SU-DHL-6 (cell line): ENCODE measurements at regions not wholly inside any gene's neighbourhood (a gene's known extent, or its start where the extent isn't known, plus 50 kb on each side); places are given as distances from the start of the nearest gene placed in this dataset.

Experiments used
- H2AFZ ChIP-seq: fragments of 200-600 bp; sonication (generic); 2 replicates; pipeline ENCODE4 v1.6.1; 2014; ENCODE audit warnings: low read depth, mild to moderate bottlenecking, moderate library complexity, mixed read lengths, antibody characterized with exemption, low read length; ENCODE audit not compliant: severe bottlenecking
- H3F3A ChIP-seq: fragments of 200-600 bp; shearing (Covaris generic); 2 replicates; pipeline ENCODE4 v1.6.0; 2016; ENCODE audit warnings: antibody characterized with exemption, mild to moderate bottlenecking; ENCODE audit not compliant: insufficient read depth
- H3K27ac ChIP-seq: fragments of 200-600 bp; sonication (generic); 2 replicates; pipeline ENCODE4 v1.5.1; 2016; ENCODE audit warnings: low read depth, mild to moderate bottlenecking, low read length, moderate library complexity, mixed read lengths
- H3K27me3 ChIP-seq: fragments of 200-600 bp; sonication (generic), shearing (Covaris generic); 2 replicates; pipeline ENCODE4 v1.6.0; 2014; ENCODE audit warnings: mild to moderate bottlenecking, low read length
- H3K36me3 ChIP-seq: fragments of 200-600 bp; sonication (generic); 2 replicates; pipeline ENCODE4 v1.6.1; 2014; ENCODE audit warnings: mild to moderate bottlenecking, low read length, mixed read lengths
- H3K4me2 ChIP-seq: fragments of 300-600, 200-600 bp; shearing (Covaris generic), sonication (generic); 2 replicates; pipeline ENCODE4 v1.6.0; 2014; ENCODE audit warnings: low read length, low read depth, mild to moderate bottlenecking; ENCODE audit not compliant: poor library complexity, severe bottlenecking
- H3K4me3 ChIP-seq: fragments of 200-600 bp; sonication (generic); 2 replicates; pipeline ENCODE4 v1.5.1; 2014; ENCODE audit warnings: antibody characterized with exemption, low read length, mild to moderate bottlenecking, mixed read lengths; ENCODE audit not compliant: insufficient read depth, poor library complexity, severe bottlenecking
- H3K79me2 ChIP-seq: fragments of 200-600 bp; sonication (generic); 2 replicates; pipeline ENCODE4 v1.6.1; 2014; ENCODE audit warnings: mild to moderate bottlenecking, low read length, moderate library complexity; ENCODE audit not compliant: insufficient read depth
- H3K9ac ChIP-seq: fragments of 200-600 bp; sonication (generic); 2 replicates; pipeline ENCODE4 v1.7.0; 2014; ENCODE audit warnings: mild to moderate bottlenecking, low read length
- H3K9me2 ChIP-seq: fragments of 200-600 bp; sonication (generic); replicated peaks from 2 replicates; pipeline ENCODE4 v1.6.1; 2014; ENCODE audit warnings: low read length; ENCODE audit not compliant: insufficient read depth
- H3K9me3 ChIP-seq: fragments of 200-600 bp; sonication (generic); 2 replicates; pipeline ENCODE4 v1.6.1; 2014; ENCODE audit warnings: low read length, mixed read lengths; ENCODE audit not compliant: insufficient read depth
- H4K20me1 ChIP-seq: fragments of 200-600 bp; sonication (generic); 2 replicates; pipeline ENCODE4 v1.6.1; 2014; ENCODE audit warnings: low read depth, mild to moderate bottlenecking, antibody characterized with exemption, low read length, moderate library complexity, mixed read lengths
- CTCF ChIP-seq: fragments of 200-600 bp; sonication (generic); IDR thresholded peaks from one replicate; pipeline ENCODE4 v1.5.1; 2017; ENCODE audit warnings: antibody characterized with exemption, mild to moderate bottlenecking, low read length, moderate library complexity; ENCODE audit not compliant: insufficient read depth, poor library complexity, severe bottlenecking
- EZH2phosphoT487 ChIP-seq: fragments of 200-600 bp; sonication (generic), shearing (Covaris generic); conservative IDR thresholded peaks from 2 replicates; pipeline ENCODE4 v1.6.1; 2018; ENCODE audit warnings: mild to moderate bottlenecking, antibody characterized with exemption, low read length, moderate library complexity, mixed read lengths

- H3K4me3 ChIP-seq, result no peak overlapping the region
- TF ChIP-seq CTCF (no peak), EZH2phosphoT487 (no peak)
Observed at GRCh38 chr9:16172796-16173195, 620.0 kb downstream of the CCDC171 start.

GRCh38 chr9:16174915-16175314 is 622.1 kb downstream of the CCDC171 start:
- Histone ChIP-seq H3K9ac (no peak overlapping the region), H4K20me1 (no peaks in the 10 kb centered on the region), H3K27me3 (no peaks in the 10 kb centered on the region), H3K9me3 (no peaks in the 10 kb centered on the region), H3K9me2 (no peaks in the 10 kb centered on the region), H3K79me2 (no peaks in the 10 kb centered on the region), H3K4me3 (no peak overlapping the region), H3F3A (no peaks in the 10 kb centered on the region), H3K27ac (no peak overlapping the region), H3K36me3 (no peaks in the 10 kb centered on the region), H2AFZ (no peak overlapping the region), H3K4me2 (no peak overlapping the region)
- no peak for TF ChIP-seq EZH2phosphoT487

More at GRCh38 chr9:16172796-16173195, 620.0 kb downstream of the CCDC171 start:
- no peak overlapping the region for H3K9ac ChIP-seq
- H3K79me2 ChIP-seq, result no peaks in the 10 kb centered on the region
- no peaks in the 10 kb centered on the region for H3K9me2 ChIP-seq
- H3K27ac ChIP-seq, result no peak overlapping the region
- no peaks in the 10 kb centered on the region for H4K20me1 ChIP-seq
- H3K36me3 ChIP-seq, result no peaks in the 10 kb centered on the region
- H2AFZ ChIP-seq, result no peak overlapping the region
- no peaks in the 10 kb centered on the region for H3K27me3 ChIP-seq
- no peak overlapping the region for H3K4me2 ChIP-seq
- H3F3A ChIP-seq, result no peaks in the 10 kb centered on the region
- no peaks in the 10 kb centered on the region for H3K9me3 ChIP-seq

- no peak overlapping the region for H3K27ac ChIP-seq
- H3K4me2 ChIP-seq, result no peak overlapping the region
- no peaks in the 10 kb centered on the region for H3K27me3 ChIP-seq
- no peak overlapping the region for H3K9ac ChIP-seq
- H3K79me2 ChIP-seq, result no peaks in the 10 kb centered on the region
- no peaks in the 10 kb centered on the region for H3F3A ChIP-seq
- H3K9me2 ChIP-seq, result no peaks in the 10 kb centered on the region
- H3K36me3 ChIP-seq, result no peaks in the 10 kb centered on the region
- no peaks in the 10 kb centered on the region for H3K9me3 ChIP-seq
- no peaks in the 10 kb centered on the region for H4K20me1 ChIP-seq
- no peak overlapping the region for H3K4me3 ChIP-seq
- H2AFZ ChIP-seq, result no peak overlapping the region
- TF ChIP-seq CTCF (no peak), EZH2phosphoT487 (no peak)
Observed at GRCh38 chr9:16175461-16175860, 622.6 kb downstream of the CCDC171 start.

GRCh38 chr9:16178294-16178693 is 625.5 kb downstream of the CCDC171 start:
- Histone ChIP-seq H2AFZ (no peak overlapping the region), H3K9me3 (no peaks in the 10 kb centered on the region), H3K9ac (no peak overlapping the region), H3F3A (no peaks in the 10 kb centered on the region), H3K79me2 (no peaks in the 10 kb centered on the region), H3K36me3 (no peaks in the 10 kb centered on the region), H4K20me1 (no peaks in the 10 kb centered on the region), H3K27me3 (no peaks in the 10 kb centered on the region), H3K9me2 (no peaks in the 10 kb centered on the region), H3K4me2 (no peak overlapping the region), H3K27ac (no peak overlapping the region), H3K4me3 (no peak overlapping the region)
- TF ChIP-seq CTCF (no peak), EZH2phosphoT487 (no peak)
